Activated gamma-delta T cell treated with Interleukin-2 at 50 U/mL for 16 hours (primary cell): ENCODE measurements at regions not wholly inside any gene's neighbourhood (a gene's known extent, or its start where the extent isn't known, plus 50 kb on each side); places are given as distances from the start of the nearest gene placed in this dataset.

Experiments
- DNase-seq: peaks from one replicate; pipeline ENCODE4 v3.0.0-alpha.2; 2020

DNA sequence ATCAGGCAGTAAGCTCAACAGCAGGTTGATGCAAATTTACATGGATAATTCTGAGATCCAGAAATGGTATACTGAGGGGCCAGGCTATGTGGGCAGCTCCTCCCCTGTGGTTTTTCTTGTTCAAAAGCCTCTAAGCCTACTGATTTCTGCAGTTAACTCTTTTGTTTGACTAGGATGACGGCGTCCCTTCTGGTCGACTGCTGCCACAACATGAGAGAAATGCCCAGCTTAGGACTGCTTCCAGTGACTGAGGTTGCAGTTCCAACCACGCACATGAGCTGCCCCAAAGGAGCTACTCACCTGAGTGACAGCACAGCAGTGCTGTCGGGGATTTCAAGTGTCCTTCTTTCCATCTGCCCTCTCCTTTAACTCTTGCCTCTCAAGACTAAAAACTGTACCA lies 973.0 kb upstream of the GHITM start:
- DNase-seq = no peak

DNA sequence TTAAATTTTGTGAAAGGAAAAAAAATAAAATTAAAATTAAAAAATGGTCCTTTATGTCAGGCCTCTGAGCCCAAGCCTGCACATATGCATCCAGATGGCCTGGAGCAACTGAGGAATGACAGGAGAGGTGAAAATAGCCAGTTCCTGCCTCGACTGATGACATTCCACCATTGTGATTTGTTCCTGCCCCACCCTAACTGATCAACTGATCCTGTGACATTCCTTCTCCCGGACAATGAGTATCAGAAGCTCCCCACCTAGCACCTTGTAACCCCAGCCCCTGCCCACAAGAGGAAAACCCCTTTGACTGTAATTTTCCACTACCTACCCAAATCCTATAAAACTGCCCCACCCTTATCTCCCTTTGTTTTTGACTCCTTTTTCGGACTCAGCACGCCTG lies 972.2 kb upstream of the GHITM start:
- no peak for DNase-seq

DNA sequence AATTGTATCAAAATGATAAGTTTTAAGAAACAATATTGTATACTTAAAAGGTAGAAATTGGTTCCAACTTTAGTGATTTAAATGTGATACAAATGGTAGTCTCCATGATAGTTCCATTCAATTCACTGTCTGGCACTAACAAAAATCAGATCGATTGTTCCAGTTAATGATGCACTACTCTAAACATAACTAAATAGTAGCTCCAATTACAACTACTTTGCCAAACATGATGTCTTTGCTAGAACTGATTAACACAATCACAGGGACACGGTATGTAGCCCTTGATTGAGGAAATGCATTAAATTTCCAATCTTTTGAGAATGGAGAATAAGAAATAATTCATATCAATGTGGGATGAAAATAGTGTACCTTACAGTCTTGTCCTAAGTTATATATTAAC lies 962.4 kb upstream of the GHITM start:
- DNase-seq = no peak

DNA sequence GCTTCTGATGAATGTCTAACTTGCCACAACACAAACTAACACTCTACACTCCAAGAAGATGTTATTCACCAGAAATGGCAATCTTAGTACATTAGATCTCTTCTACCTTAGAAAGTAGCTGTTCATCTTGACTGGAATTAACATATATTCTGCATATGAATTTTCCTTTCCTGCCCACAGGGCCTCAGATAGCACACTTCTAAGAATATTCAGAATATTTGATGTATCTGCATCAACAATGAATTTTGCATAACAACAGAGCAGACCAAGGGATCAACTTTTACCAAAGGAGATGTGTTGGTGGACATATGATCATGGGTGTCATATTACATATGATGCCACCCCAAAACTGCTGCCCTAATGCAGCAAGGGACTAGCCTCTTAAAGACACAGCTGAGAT lies 960.8 kb upstream of the GHITM start:
- DNase-seq = no peak

DNA sequence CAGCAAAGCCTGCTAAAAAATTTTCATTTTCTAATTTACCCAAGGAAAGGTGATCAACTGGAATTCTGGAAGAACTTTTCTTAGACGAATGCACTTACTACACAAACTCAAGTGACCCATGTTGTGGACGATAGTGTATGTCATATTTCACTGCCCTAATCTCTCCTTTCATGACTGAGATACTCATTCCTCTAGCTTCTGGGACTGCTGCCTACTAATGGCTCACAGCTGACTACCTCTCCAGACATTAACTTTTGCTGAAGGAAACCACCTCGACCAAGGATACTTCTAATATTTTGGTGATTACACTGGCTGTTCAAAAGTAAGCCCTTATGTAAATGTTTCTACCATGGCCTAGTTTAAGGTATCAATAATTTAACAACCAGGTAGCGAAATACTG lies 959.9 kb upstream of the GHITM start:
- no peak for DNase-seq

DNA sequence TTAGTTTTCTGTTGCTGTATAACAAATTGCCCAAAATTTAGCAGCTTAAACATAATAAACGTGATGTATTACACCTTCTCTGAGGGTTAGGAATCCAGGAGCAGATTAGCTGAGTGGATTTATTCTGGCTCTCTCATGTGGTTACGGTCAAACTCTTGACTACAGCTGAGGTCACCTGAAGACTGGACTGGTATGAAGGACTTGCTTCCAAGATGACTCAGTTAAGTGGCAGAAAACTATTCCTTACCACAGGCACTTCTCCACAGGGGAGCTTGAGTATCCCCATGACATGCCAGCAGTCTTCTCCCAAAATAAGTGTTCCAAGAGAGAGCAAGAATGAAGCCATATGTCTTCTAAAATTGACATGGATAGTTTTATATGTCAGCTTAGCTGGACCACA lies 957.2 kb upstream of the GHITM start:
- DNase-seq = no peak

DNA sequence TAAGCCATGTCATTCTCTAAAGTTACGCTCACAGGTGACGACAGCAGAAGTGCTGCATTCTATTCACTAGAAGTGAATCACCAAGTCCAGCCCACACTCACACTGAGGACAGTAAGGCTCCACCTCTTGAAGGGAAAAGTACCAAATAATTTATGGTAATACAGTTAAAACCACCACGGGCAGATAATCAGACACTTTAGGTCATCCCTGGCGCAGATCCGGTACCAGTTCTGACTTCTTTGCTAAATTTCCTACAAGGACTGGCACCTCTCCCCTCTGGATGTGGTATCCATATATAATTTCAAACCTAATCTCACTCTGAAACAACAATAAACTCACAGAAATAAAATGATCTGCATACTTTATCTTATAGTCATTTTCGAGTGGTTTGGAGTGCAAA lies 954.7 kb upstream of the GHITM start:
- DNase-seq = no peak

DNA sequence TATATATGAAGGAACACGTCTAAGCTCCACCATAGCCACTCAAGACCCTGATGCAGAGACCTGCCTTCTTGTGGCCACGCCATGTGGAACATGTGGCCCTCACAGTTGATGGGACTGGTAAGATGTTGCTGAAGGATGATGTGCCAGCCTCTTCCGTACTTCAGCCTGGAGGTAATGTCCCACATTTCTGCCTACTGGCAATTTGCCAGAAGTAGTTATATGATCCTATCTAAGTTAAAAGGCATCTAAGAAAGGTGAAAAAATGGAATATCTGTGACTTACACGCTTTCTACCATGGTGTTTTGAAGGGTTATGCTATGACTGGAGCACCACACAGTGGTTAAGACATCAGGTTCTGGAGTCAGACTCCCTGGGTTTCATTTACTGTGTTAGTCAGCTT lies 948.7 kb upstream of the GHITM start:
- no peak for DNase-seq

DNA sequence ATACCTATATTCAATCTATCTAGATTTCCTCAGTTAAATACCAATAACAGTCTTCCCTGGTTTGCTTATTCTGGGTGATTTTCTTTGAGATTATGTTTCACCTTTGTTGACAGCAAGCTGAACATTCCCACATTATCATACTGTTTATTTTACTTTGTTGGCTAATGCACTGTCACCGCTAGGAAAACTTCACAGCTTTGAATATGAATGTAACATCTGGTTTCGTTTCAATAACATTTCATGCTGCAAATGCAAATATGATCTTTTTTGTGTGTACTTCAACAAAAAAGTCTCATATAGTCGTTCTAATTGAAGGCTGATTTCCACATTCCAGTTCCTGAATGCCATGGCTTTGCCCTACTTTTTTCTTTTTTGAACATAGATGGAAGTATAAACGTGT lies 946.3 kb upstream of the GHITM start:
- DNase-seq = no peak

DNA sequence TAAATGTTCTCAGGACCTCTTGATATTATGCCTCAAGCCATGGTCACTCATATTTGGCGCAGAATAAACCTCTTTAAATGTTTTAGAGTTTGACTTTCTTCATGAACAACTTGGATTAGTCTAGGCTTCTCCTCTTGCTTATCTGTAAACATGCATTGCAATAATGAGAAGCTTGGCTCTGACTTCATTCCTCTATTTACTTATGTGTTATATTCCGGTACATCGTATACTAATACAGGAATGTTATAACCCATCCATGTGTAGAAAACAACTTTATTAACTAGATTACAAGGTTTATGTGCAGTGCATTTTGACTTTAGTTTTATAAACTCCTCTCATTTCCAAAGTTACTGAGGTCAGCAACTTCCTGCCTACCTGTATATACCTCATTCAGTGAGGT lies 944.3 kb upstream of the GHITM start:
- DNase-seq = no peak

DNA sequence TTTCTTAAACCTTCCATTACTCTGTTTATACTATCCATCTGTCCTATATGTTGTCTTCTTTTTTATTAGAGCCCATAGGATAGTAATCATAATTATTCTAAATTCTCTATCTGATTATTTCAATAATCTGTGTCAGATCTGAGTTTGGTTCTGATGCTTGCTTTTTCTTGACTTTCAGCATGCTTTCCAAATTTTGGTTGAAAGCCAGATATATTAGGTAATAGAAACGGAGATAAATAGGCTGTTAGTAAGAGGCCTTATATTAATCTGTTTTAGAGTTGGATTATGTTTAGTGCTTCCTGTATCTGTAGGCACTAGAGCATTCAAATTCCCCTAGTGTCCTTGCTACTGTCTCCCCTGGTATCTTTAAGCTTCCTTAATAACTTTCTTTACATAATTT lies 939.9 kb upstream of the GHITM start:
- DNase-seq = no peak

DNA sequence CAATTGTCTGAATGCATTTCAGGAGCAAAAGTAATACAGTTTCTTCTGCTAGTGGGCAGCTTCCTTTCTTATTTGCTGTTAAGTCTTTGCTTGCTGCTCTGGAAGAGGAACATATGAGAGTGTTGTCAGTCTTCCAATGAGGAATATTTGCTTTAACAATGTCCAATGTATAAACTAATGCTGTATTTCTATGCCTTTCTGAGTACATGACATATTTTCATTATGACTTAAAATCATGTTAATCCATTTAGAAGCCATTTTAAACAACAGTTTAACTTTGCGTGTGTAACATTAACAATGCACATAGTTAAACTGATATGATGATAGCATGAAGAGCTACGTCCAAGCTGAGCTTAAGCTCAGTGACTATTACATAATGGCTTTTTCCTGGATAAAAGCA lies 933.4 kb upstream of the GHITM start:
- DNase-seq = no peak

DNA sequence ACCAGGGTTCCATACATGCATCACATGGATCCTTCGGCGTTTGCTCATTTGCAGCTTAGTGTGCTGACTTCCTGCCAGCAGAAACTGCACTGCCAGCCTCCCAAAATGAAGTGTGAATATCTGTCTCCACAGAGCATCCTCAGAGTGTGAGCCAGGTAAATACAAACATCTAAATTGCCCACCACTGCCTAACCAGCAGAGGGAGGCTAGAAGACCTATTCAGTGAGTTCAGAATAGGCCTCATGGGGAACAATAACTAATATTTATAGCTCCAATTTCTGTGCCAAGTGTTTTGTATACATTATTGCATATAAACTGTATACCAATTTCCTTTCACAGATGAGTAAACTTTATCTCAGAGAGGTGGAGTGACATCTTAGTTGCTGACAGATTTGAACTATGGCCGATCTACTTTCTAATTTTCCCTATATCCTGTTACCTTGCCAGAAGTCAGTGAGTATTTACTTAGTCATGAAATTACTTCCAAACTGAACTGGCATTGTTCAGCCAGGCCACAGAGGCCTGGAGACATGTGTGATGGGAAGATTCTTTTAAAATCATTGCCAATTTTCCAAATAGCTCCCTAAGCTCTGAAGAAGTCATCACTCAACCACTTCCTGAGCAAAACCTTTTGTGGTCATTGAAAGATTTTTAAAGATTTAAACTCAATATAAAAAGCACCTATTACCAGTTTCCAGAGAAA lies 926.5 kb upstream of the GHITM start:
- DNase-seq = no peak

DNA sequence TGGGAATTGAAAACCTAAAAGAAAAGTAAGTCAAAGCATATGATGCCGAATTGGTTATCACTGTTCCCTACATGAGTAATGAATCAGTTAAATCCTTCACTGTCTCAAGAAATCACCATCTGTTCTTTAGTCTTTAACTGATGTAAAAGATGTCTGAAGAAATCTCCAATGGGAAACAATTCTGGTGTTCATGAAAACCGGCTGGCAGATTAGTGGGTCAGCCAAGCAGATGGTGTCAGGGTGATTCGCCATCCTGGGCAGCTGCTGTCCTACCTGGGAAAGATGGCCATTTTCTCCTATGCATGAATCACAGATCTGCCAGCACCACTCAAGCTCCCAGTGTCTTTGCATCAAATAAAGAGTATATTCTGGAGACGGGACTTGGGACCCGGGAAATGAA lies 925.2 kb upstream of the GHITM start:
- no peak for DNase-seq

DNA sequence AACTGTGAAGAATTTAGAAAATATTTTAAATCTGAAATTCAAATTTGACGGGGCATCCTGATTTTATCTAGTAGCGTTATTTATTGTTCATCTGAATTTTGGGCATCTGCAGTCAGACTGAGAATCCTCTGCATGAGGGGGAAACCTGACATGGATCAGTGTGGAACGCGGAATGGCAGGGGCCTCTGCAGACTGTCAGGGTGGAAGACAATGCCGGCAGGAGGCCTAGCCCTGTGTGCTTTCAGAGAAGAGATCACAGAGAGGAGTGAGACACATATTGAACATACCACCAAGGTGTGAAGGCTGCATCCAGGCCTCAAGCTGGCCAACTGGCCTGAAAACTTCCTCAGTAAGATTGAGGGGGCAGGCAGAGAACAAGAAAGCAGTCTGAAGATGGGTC lies 921.1 kb upstream of the GHITM start:
- no peak for DNase-seq

DNA sequence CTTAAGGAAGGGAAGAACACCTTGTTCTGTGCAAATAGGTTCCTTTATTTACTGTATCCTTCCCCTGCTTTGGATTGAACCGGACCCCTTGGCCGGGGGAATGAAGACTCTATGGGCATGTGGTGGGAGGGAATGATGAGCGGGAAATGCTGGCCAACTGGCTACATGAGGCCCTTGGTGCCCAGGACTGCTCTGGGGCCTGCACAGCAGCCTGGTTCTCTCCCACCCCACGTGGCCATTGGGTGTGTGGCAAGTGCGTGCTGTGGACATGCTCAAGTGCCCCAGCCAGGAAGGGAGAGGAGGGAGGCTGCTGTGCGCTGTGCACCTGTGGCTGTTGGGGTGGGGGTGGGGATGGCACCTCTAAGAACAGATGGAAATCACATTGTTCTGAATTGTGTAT lies 917.0 kb upstream of the GHITM start:
- no peak for DNase-seq

DNA sequence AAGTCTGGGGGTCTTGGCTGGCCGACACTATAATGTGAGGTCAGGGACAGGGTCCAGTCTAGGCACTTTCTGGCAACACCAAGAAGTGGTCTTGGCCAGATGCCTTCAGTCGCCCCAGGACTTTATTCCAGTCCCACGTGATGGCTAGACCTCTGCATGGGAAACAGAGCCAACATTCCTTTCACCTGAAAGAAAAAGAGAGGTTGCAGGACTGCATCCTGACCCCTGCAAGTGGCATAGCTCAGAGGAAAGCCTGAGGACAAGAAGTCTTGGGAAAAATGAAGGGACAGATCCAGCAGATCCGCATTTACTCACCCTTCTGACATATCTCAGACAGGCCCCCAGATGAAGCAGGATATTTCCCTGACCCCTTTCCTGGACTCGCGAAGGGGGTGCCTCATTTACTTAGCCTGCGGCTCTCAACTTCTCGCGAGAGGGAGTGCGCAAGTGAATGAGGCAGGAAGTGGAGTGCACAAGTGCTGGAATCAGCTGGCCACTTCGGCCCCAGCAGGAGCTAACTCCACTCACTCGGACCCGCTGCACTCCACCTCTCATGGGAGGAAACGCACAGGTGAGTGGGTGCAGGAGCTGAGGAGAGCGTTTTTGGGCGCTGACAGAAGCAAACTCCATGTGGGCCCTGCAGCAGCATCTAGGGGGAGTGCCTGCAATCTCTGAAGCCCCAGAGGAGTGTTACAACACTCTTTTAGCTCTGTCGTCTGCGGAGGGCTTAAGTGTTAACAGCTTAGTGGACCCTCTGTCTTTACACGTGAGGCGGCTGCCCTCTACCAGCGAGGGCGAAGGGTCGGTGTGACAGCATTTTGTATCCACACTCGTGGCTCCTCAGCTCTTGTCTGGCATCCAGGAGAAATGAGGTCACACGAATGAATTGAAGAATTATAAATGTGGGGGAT lies 916.2 kb upstream of the GHITM start:
- DNase-seq = no peak

DNA sequence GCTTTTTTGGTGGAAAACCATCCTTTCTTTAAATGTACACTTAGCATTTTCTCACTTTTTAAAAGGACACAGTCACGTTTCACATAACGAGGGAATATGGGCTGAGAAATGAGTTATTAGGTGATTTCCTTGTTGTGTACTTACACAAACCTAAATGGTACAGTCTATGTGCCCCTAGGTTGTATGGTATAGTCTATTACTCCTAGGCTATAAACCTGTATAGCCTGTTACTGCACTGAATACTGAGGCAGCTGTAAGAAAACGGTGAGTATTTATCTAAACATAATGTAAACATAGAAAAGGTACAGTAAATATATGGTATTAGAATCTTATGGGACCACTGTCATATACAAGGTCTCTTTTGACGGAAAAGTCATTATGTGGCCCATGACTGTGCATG lies 913.5 kb upstream of the GHITM start:
- DNase-seq = no peak

DNA sequence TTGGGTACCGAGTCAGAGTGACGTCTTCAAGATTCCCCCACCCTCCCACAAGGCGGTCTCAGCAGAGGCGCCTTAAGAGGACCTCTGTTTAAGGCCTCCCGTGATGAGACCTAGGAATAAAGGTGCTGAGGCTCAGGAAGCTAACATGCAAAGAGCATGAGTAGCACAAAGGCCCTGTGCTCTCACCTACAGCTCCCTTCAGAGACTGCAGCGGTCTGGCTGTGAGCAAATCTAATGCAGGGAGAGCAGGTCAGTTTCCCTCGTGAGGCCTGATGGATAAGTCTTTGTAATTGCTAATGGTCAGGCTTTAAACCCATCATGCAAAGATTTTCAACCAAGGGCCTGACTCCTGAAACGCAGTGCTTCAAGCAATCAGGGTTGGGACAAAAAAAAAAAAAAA lies 909.3 kb upstream of the GHITM start:
- no peak for DNase-seq

DNA sequence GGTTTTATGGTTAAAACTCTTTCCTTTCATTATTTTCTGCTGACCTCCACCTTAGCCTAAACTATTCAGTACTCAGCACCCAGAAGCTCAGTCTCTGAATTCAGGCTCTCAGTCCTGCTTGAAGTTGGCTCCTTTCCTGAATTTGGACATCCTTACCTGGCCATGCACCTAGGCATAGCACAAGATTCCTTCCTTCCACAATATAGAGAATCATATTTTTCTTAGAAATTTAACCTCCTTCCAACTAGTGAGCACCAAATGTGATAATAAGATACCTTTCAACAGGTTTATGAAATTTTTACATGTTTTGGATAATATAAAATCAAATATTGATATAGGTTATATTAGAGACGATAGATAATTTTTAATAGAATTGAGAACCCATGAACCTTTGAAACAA lies 905.6 kb upstream of the GHITM start:
- DNase-seq = no peak

DNA sequence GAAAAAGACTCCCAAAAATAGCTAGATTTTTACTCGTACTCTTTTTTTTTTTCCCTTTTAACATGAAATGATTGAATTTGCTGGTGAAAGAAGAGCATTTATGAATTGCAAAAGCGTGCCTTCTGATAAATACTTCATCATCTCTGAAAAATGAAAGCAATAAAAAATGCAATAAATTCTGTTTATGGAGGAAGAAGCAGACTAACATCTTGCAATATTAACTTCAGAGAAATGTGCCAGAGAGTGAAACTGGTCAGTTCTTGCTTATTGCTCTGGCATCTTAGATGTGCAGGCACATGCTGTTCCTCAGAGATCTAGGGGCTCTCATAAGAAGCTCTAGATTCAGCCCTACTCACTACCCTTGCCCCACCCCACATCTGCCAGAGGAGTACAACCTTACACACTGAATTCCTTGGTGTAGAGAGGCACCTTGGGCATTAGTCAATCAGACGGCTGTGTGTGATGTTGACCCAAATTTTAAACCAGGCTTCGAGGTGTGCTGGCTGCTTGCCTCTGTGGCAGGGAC lies 891.1 kb upstream of the GHITM start:
- no peak for DNase-seq

DNA sequence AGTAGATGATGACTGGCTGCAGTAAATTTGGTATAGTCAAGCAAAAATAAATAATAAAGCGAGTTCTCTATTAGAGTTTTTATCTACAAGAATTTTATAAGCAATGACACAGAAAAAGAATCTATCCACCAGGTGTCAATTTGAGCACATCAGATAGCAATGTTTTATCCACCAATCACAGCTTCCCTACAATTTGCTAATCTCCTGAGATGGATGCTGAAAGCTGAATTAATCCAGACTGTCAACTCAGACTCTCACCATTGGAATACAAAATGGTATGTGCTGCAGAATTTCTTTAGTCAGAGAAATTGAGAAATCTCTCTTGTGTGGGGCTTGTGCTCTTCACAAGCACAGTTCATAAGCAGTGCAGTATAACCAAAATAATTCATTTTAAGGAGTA lies 888.9 kb upstream of the GHITM start:
- no peak for DNase-seq

DNA sequence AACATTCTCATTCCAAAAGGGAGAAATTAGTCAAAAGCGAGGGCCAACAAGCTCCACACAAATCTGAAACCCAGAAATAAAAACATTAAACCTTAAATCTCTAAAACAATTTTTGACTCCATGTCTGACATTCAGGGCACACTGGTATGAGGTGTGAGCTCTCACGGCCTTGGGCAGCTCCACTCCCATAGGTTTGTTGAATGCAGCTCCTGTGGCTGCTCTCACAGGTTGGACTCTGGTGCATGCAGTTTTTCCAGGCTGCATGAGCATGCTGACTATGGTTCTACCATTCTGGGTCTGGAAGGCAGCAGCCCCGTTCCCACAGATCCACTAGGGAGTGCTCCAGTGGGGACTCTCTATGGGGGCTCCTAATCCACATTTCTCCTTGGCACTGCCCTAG lies 887.1 kb upstream of the GHITM start:
- no peak for DNase-seq

DNA sequence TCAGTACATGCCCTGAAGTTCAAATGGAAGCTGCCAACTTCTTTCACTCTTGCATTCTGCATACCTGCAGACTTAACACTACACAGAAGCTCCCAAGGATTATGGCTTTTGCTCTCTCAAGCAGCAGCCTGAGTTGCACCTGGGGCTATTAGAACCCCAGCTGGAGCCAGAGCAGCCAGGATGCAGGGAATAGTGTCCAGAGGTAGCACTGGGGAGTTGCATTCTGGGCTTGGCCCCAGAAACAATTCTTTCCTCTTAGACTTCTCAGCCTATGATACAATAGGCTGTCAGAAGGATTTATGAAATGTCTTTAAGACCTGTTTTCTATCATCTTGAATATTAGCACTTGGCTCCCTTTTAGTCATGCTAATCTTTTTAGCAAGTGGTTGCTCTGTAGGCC lies 886.7 kb upstream of the GHITM start:
- no peak for DNase-seq
